ENCODE measurements at regions not wholly inside any gene's neighbourhood (a gene's known extent, or its start where the extent isn't known, plus 50 kb on each side); places are given as distances from the start of the nearest gene placed in this dataset.

DNA sequence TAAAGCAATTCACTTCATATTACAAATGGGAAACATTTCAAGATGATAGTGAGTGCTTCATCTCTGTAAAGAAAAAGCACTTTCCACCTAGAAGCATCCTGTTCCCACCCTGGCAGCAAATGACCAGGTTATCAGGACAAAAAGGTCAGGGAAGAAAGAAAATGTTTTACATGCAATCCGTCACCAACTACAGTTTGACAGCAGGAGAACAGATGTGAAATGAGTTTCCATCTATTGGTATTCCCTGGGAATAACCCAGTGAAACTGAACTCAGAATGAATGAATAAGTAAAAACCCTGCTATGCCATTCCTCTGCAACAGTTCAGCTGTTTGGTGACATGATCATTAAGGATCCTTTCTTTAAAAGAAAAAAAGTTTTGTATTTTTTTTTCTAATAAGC, 67.6 kb downstream of the HTR1A start:
- DNase-seq (ENCODE audit: low read depth in 4 of 4, low spot score in 3 of 4) = no peak

GRCh38 chr5:63878788-63879187, 83.5 kb downstream of the HTR1A start:
- no peak for DNase-seq (ENCODE audit: low read depth in 4 of 4, low spot score in 3 of 4)

DNA sequence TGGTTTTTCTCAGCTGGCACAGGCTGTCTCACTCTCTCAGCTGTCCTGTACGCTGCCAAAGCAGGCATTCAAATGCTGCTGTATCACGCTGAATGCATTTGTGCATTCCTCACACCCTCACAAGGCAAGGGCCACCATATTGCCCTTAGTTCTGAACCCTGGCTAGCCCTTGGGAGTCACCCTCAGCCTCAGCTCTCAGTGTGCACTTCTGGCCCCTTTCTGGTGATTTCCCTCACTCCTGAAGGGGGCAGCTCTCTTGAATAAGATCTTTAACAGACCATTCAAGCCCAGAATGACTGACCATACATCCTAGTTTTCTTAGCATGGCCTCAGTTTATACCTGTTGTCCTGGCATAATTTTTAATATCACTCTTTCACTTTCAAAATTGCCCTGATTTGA, 84.3 kb downstream of the HTR1A start:
- no peak for DNase-seq (ENCODE audit: low read depth in 4 of 4, low spot score in 3 of 4)

DNA sequence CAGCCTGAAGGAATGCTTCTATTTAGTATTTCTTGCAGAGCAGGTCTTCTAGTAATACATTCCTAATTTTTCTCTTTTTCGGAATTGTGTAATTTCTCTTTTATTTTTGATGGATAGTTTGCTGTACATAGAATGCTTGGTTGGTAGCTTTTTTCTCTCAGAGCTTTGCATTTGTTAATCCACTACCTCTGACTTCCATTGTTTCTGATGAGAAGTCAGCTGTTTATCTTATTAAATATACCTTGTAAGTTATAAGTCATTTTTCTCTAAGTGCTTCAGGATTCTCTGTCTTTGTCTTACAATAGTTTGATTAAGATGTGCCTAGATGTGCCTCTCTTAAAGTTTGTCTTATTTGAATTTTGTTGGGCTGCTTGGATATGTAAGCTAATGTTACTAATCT, 101.9 kb downstream of the HTR1A start:
- DNase-seq (ENCODE audit: low read depth in 4 of 4, low spot score in 3 of 4) = no peak

- DNase-seq (ENCODE audit: low read depth in 4 of 4, low spot score in 3 of 4) = no peak
Measured at GRCh38 chr5:63854076-63854475, 108.2 kb downstream of the HTR1A start.

GRCh38 chr5:63843190-63843589, 119.1 kb downstream of the HTR1A start:
- DNase-seq (ENCODE audit: low read depth in 4 of 4, low spot score in 3 of 4) = no peak

DNA sequence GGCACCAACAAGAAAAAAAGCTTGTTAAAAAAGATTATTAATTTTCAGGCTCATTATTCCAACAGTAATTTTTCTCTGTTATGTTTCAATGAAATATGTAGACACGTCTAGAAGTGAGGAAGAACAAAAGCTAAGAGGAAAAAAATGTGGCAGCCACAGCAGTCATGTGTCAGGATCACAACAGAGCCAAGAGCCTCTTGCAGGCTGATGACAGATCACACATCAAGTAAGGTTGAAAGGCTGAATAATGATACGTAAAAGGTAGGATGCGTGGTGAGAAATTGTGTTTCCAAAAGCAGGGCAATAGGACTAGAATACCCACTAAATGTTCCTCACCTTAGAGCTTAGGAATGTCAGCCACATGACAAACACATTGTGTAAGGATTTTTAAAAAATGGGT, 124.8 kb downstream of the HTR1A start:
- DNase-seq (ENCODE audit: low read depth in 4 of 4, low spot score in 3 of 4) = no peak

- DNase-seq (ENCODE audit: low read depth in 4 of 4, low spot score in 3 of 4) = no peak
Measured at GRCh38 chr5:63831381-63831780, 130.9 kb downstream of the HTR1A start.

DNA sequence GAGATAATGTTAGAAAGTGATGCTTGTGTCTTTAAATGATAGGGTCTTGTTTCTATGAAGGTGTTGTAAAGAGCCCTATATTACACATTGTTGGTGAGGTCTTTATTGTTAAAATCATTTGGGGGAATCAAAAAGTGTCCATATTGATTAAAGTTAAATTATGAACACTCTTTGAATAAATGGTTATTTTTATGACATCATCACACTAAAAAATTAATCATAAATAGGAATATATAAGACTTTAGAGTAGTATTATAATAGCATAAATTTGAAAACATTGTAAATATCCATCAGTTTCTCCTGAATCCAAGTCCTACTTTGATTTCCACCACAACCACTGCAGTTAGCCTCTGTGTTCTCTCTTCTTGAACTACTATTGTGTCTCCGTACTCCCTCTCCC, 136.3 kb downstream of the HTR1A start:
- no peak for DNase-seq (ENCODE audit: low read depth in 4 of 4, low spot score in 3 of 4)

- DNase-seq (ENCODE audit: low read depth in 4 of 4, low spot score in 3 of 4) = no peak
Measured at GRCh38 chr5:63823583-63823982, 138.7 kb downstream of the HTR1A start.

GRCh38 chr5:63822614-63823013, 139.6 kb downstream of the HTR1A start:
- no peak for DNase-seq (ENCODE audit: low read depth in 4 of 4, low spot score in 3 of 4)

DNA sequence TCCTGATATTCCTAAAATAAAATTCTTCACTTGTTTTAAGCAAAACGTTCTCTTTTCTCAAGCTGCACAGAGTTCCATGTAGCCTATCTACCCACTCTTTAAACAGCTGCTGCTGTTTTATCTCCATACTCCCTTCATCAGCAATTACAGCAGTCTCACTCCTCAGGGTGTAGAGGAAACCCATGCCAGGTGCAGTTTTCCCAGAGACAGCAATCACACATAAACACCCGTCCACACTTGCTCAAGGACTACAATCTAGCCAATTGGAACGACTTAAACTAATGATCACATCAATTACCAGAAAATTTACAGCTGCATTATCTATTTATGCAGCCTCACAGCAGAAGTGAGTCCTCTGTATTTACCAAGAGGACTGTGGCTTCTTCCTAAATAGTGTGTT, 141.7 kb downstream of the HTR1A start:
- DNase-seq (ENCODE audit: low read depth in 4 of 4, low spot score in 3 of 4) = no peak

- no peak for DNase-seq (ENCODE audit: low read depth in 4 of 4, low spot score in 3 of 4)
Measured at GRCh38 chr5:63812693-63813092, 149.6 kb downstream of the HTR1A start.

- DNase-seq (ENCODE audit: low read depth in 4 of 4, low spot score in 3 of 4) = no peak
Measured at GRCh38 chr5:63811961-63812360, 150.3 kb downstream of the HTR1A start.

- no peak for DNase-seq (ENCODE audit: low read depth in 4 of 4, low spot score in 3 of 4)
Measured at GRCh38 chr5:63811286-63811685, 151.0 kb downstream of the HTR1A start.

DNA sequence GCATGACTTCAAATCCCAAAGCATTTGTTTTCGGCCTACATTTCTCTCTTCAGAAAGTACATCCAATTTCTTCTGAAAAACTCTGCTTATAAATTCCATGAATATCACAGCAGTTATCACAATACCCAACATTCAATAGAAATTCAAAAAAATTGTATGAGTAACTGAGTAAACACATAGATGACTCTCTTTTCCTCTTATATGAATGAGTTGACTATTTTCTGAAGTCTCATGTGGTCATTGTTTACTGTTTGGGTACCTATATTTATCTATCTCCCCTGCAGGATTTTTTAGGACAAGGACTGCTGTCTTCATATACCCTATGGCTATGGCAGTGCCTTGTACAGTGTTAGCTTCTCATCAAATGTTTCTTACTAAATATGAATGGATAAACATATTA, 157.1 kb downstream of the HTR1A start:
- DNase-seq (ENCODE audit: low read depth in 4 of 4, low spot score in 3 of 4) = no peak

GRCh38 chr5:63803165-63803564, 159.1 kb downstream of the HTR1A start:
- no peak for DNase-seq (ENCODE audit: low read depth in 4 of 4, low spot score in 3 of 4)

GRCh38 chr5:63794979-63795378, 167.3 kb downstream of the HTR1A start:
- DNase-seq (ENCODE audit: low read depth in 4 of 4, low spot score in 3 of 4) = no peak

DNA sequence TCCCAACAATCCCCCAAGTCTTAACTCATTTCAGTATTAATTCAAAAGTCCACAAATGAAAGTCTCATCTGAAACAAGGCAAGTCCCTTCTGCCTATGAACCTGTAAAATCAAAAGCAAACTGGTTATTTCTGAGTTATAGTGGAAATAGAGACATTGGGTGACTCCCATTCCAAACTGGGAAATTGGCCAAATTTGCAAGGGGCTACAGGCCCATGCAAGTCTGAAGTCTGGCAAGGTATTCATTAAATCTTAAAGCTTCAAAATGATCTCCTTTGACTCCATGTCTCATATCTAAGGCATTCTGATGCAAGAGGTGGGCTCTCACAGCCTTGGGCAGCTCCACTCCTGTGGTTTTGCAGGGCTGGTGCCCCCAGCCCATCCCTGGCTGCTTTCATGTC, 167.9 kb downstream of the HTR1A start:
- DNase-seq (ENCODE audit: low read depth in 4 of 4, low spot score in 3 of 4) = no peak

- no peak for DNase-seq (ENCODE audit: low read depth in 4 of 4, low spot score in 3 of 4)
Measured at GRCh38 chr5:63774939-63775338, 187.3 kb downstream of the HTR1A start.

GRCh38 chr5:63768221-63768620, 194.0 kb downstream of the HTR1A start:
- no peak for DNase-seq (ENCODE audit: low read depth in 4 of 4, low spot score in 3 of 4)

DNA sequence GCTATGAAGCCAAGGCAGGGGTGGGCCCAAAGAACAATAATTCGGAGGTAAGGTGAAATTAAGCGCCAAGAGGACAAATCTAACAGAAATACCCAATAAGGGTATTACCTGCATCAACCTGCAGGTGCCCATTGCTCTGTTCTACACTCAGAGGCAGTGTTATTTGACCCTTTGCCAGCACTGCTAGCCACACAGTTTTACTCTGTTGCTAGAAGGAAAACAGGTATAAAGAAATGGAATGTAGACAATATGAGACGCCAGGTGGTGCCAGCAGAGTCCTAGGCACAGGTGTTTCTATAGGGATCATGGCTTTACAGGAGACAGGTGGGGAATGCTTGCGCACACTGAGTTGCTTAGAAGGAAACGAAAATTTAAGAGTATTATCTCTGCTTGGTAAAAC, 201.3 kb downstream of the HTR1A start:
- no peak for DNase-seq (ENCODE audit: low read depth in 4 of 4, low spot score in 3 of 4)

- DNase-seq (ENCODE audit: low read depth in 4 of 4, low spot score in 3 of 4) = no peak
Measured at GRCh38 chr5:63743096-63743798, 219.0 kb downstream of the HTR1A start.

Measured in left renal pelvis (tissue), 4 donors.